HCT116 (cell line): ENCODE measurements at regions not wholly inside any gene's neighbourhood (a gene's known extent, or its start where the extent isn't known, plus 50 kb on each side); places are given as distances from the start of the nearest gene placed in this dataset.

Experiments used
- ATAC-seq: fragments of 200-7000 bp; cut with Tn5 transposase; 2 replicates; pipeline ENCODE4 v1.9.1; 2020; ENCODE audit warnings: mild to moderate bottlenecking, moderate library complexity
- BruUV-seq: library from RNA; stranded (reverse); fragments of 400-500 nt; replicated peaks from 2 replicates; lab custom pipeline; 2021; lab: Mats Ljungman, UMichigan
- CTCF ChIA-PET: fragments of 300-600 bp; sonication (Branson Sonifier 250); formaldehyde crosslinking; loops from one replicate; lab custom pipeline; 2021; ENCODE audit warnings: antibody characterized with exemption; lab: Charles Lee
- POLR2A ChIA-PET: fragments of 300-600, 350-600 bp; sonication (Branson Sonifier 250); formaldehyde crosslinking; loops from one replicate; lab custom pipeline; 2021; ENCODE audit warnings: antibody characterized with exemption; lab: Charles Lee
- RAD21 ChIA-PET, 2 experiments: fragments of 300-600 bp; sonication (Branson Sonifier 250); formaldehyde crosslinking; loops; one replicate each; lab custom pipeline; 2023; ENCODE audit warnings: low total read pairs in 2 of 2; ENCODE audit not compliant: uncharacterized antibody in 2 of 2, unreplicated experiment in 2 of 2, low non-redundant PET in 1 of 2; lab: Charles Lee
- DNase-seq: peaks from one replicate; pipeline ENCODE4 v3.0.0-alpha.2; 2010; ENCODE audit warnings: low read depth, low spot score
- H2AFZ ChIP-seq: fragments of 200-600 bp; shearing (Covaris generic), sonication (generic); 2 replicates; pipeline ENCODE4 v1.6.1; 2017; ENCODE audit warnings: low read depth, mixed run types, mixed read lengths, antibody characterized with exemption, low read length; ENCODE audit not compliant: poor library complexity, severe bottlenecking
- H3K27ac ChIP-seq: 2 replicates; pipeline ENCODE4 v1.5.1; 2012; ENCODE audit warnings: low read depth, low read length
- H3K27me3 ChIP-seq: fragments of 200-600 bp; sonication (generic); 2 replicates; pipeline ENCODE4 v1.6.1; 2016; ENCODE audit warnings: mixed run types, low read length, mixed read lengths; ENCODE audit not compliant: insufficient read depth
- H3K36me3 ChIP-seq, 2 experiments: fragments of 200-500 bp in 1 of 2; fragments of 200-600 bp in 1 of 2; sonication (Bioruptor generic) in 1 of 2; sonication (generic) in 1 of 2; 2 replicates each; pipeline versions ENCODE4 v1.5.1 to v1.6.1; 2014 to 2016; ENCODE audit warnings: low read length in 2 of 2, inconsistent platforms in 1 of 2, mixed read lengths in 1 of 2, mixed run types in 1 of 2; ENCODE audit not compliant: insufficient read depth in 2 of 2, control insufficient read depth in 1 of 2
- H3K4me1 ChIP-seq, 2 experiments: fragments of 200-600 bp in 1 of 2; sonication (generic) in 1 of 2; 2 replicates each; pipeline versions ENCODE4 v1.5.1 to v1.6.1; 2012 to 2017; ENCODE audit warnings: low read length in 2 of 2, inconsistent platforms in 1 of 2, mild to moderate bottlenecking in 1 of 2, mixed read lengths in 1 of 2, mixed run types in 1 of 2, moderate library complexity in 1 of 2; ENCODE audit not compliant: insufficient read depth in 2 of 2, control insufficient read depth in 1 of 2
- H3K4me2 ChIP-seq: fragments of 200-600 bp; sonication (generic); 2 replicates; pipeline ENCODE4 v1.6.1; 2017; ENCODE audit warnings: mixed run types, low read length, mixed read lengths
- H3K4me3 ChIP-seq, 2 experiments: fragments of 200-600 bp in 1 of 2; sonication (generic) in 1 of 2; replicated peaks in 1 of 2; 2 replicates each; pipeline ENCODE4 v1.5.1; 2011 to 2016; ENCODE audit warnings: low read length in 2 of 2, control low read depth in 1 of 2, low read depth in 1 of 2, mild to moderate bottlenecking in 1 of 2, mixed read lengths in 1 of 2, mixed run types in 1 of 2
- H3K79me2 ChIP-seq: fragments of 200-600 bp; sonication (generic); 2 replicates; pipeline ENCODE4 v1.6.1; 2017; ENCODE audit warnings: mild to moderate bottlenecking, mixed run types, low read length, moderate library complexity, mixed read lengths; ENCODE audit not compliant: insufficient read depth
- H3K9ac ChIP-seq: fragments of 200-600 bp; sonication (generic); 2 replicates; pipeline ENCODE4 v1.6.1; 2016; ENCODE audit warnings: low read length, mixed read lengths
- H3K9me2 ChIP-seq: fragments of 200-600 bp; sonication (generic), shearing (Covaris generic); 2 replicates; pipeline ENCODE4 v1.6.1; 2017; ENCODE audit warnings: mixed run types, mild to moderate bottlenecking, moderate library complexity; ENCODE audit not compliant: insufficient read depth
- H3K9me3 ChIP-seq, 2 experiments: fragments of 200-500 bp in 1 of 2; fragments of 200-600 bp in 1 of 2; sonication (Bioruptor generic) in 1 of 2; sonication (generic) in 1 of 2; 2 replicates each; pipeline ENCODE4 v1.6.1; 2014 to 2017; ENCODE audit warnings: low read length in 2 of 2, mixed read lengths in 2 of 2, inconsistent platforms in 1 of 2, low read depth in 1 of 2, mild to moderate bottlenecking in 1 of 2, mixed run types in 1 of 2, moderate library complexity in 1 of 2; ENCODE audit not compliant: control insufficient read depth in 1 of 2, insufficient read depth in 1 of 2
- H4K20me1 ChIP-seq: fragments of 200-600 bp; sonication (generic), shearing (Covaris generic); 2 replicates; pipeline ENCODE4 v1.6.1; 2017; ENCODE audit warnings: mixed run types, mild to moderate bottlenecking, moderate library complexity; ENCODE audit not compliant: insufficient read depth
- ATF3 ChIP-seq: IDR thresholded peaks from 2 replicates; pipeline ENCODE4 v1.6.1; 2012
- CEBPB ChIP-seq: IDR thresholded peaks from 2 replicates; pipeline ENCODE4 v1.6.1; 2012; ENCODE audit warnings: low read depth
- ELF1 ChIP-seq: IDR thresholded peaks from 2 replicates; pipeline ENCODE4 v1.6.1; 2012; ENCODE audit warnings: low read depth, borderline replicate concordance
- EZH2 ChIP-seq: fragments of 200-600 bp; sonication (generic); IDR thresholded peaks from 2 replicates; pipeline ENCODE4 v1.6.1; 2017; ENCODE audit warnings: antibody characterized with exemption, mixed run types
- FOSL1 ChIP-seq: IDR thresholded peaks from 2 replicates; pipeline ENCODE4 v1.6.1; 2012; ENCODE audit warnings: low read depth
- MAX ChIP-seq: IDR thresholded peaks from 2 replicates; pipeline ENCODE4 v1.6.1; 2012
- POLR2AphosphoS5 ChIP-seq: IDR thresholded peaks from 2 replicates; pipeline ENCODE4 v1.6.1; 2011; ENCODE audit warnings: mild to moderate bottlenecking, low read depth, low read length, moderate library complexity
- RAD21 ChIP-seq: IDR thresholded peaks from 2 replicates; pipeline ENCODE4 v1.6.1; 2012; ENCODE audit warnings: low read depth, mild to moderate bottlenecking
- REST ChIP-seq: IDR thresholded peaks from 2 replicates; pipeline ENCODE4 v1.6.1; 2012; ENCODE audit warnings: low read depth
- SIN3A ChIP-seq: IDR thresholded peaks from 2 replicates; pipeline ENCODE4 v1.6.1; 2012; ENCODE audit warnings: low read depth
- SP1 ChIP-seq: IDR thresholded peaks from 2 replicates; pipeline ENCODE4 v1.6.1; 2012; ENCODE audit warnings: low read depth
- TCF7L2 ChIP-seq: IDR thresholded peaks from 2 replicates; pipeline ENCODE4 v1.7.0; 2011; ENCODE audit warnings: borderline replicate concordance, inconsistent platforms; ENCODE audit not compliant: insufficient read depth, insufficient read length; ENCODE audit errors: extremely low read depth
- ZFX ChIP-seq: fragments of 450-650 bp; IDR thresholded peaks from 2 replicates; pipeline ENCODE4 v1.6.1; 2017
- intact Hi-C: fragments of 100-400 bp; cut with micrococcal nuclease; formaldehyde crosslinking; loops from 2 replicates; pipeline ENCODE4 v1.10.0; 2022

- TF ChIP-seq MAX (no peak), TCF7L2 (no peak), REST (no peak), POLR2AphosphoS5 (no peak), ATF3 (no peak), ZFX (no peak), SIN3A (no peak)
Measured at GRCh38 chr11:90531001-90531400, 308.2 kb upstream of the CHORDC1 start (continued).

GRCh38 chr11:90525962-90526361, 303.1 kb upstream of the CHORDC1 start:
- RAD21 ChIA-PET, result no interaction called here
- Histone ChIP-seq H3K4me1 (no peaks in the 10 kb centered on the region), H2AFZ (no peak overlapping the region), H3K4me3 (no peak overlapping the region), H3K36me3 (no peaks in the 10 kb centered on the region), H4K20me1 (no peaks in the 10 kb centered on the region), H3K4me2 (no peak overlapping the region), H3K79me2 (no peaks in the 10 kb centered on the region), H3K9me3 (peaks cover 0 to 3% of the 10 kb centered on the region in 2 experiments; a peak in 1 of 4 replicates), H3K9me2 (no peaks in the 10 kb centered on the region), H3K27me3 (no peaks in the 10 kb centered on the region), H3K27ac (no peak overlapping the region), H3K9ac (no peak overlapping the region)
- intact Hi-C loops, result no loop called here
- POLR2A ChIA-PET, result no interaction called here
- no TSS peak for BruUV-seq
- ATAC-seq (no peak), DNase-seq (no peak)
- TF ChIP-seq ELF1 (no peak), CEBPB (no peak), RAD21 (no peak), FOSL1 (no peak), SP1 (no peak), EZH2 (no peak)
- CTCF ChIA-PET, result no interaction called here
